GM21423 (cell line): ENCODE measurements at regions not wholly inside any gene's neighbourhood (a gene's known extent, or its start where the extent isn't known, plus 50 kb on each side); places are given as distances from the start of the nearest gene placed in this dataset.
"Not testable (repeated sequence)": the region's sequence is repeated elsewhere in the genome, so short reads cannot be mapped to it uniquely, and the experiment has no call there.

ENCODE experiments used
- ATAC-seq: cut with Tn5 transposase; IDR thresholded peaks from one replicate; pipeline ENCODE4 v1.9.1; 2021; ENCODE audit warnings: mild to moderate bottlenecking, moderate library complexity; ENCODE audit not compliant: unreplicated experiment

DNA sequence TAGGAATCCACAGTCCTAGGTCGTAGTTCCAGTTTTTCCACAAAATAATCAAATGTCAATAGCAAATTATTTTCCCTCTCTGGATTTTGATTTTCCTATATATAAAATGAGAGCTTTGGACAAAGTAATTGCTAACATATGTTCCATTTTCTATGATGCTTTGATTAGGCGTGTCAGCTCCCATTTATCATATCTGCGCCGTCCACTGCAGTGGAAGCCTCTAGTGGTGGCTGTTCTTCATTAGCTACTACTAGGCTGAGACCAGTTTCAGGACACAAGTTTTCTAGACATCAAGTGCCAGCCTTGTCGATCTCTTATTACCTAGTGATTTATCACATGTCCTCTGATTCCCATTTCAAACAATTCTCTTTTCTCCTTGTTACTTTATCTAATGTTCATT is 271.5 kb downstream of the TUSC7 start:
- no peak for ATAC-seq

DNA sequence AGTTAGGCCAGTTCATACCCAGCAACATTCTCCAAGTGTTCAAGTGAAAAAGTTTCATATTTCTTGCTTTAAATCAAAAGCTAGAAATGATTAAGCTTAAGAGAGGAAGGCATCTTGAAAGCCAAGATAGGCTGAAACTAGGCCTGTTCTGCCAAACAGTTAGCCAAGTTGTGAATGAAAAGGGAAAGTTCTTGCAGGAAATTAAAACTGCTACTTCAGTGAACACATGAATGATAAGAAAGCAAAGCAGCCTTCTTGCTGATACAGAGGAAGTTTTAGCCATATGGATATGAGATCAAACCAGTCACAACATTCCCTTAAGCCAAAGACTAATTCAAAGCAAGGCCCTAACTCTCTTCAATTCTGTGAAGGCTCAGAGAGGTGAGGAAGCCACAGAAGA is 274.7 kb downstream of the TUSC7 start:
- no peak for ATAC-seq

DNA sequence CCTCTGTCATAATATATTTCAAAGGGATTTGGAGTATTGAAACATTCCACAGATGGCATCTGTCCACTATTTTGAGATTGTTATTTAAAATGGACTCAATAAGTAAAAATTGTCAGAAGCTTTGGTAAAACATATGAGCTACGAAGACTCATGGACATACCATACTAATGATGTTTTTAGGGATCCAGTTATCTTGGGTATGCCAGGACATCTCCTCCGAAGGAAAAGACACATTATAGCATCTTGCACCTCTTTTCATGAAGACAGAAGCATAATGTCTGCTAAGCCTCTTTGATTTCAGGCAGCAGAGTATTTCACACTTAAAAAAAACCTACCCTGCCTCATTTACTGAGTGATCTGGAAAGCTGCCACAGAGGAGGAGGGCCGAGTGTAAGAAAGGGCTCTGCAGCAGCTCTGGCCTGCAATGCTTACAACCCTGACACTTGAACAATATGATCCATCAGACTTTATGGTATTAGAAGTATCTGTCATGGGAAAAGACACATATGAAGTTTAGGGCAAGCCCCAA is 284.8 kb downstream of the TUSC7 start:
- no peak for ATAC-seq

DNA sequence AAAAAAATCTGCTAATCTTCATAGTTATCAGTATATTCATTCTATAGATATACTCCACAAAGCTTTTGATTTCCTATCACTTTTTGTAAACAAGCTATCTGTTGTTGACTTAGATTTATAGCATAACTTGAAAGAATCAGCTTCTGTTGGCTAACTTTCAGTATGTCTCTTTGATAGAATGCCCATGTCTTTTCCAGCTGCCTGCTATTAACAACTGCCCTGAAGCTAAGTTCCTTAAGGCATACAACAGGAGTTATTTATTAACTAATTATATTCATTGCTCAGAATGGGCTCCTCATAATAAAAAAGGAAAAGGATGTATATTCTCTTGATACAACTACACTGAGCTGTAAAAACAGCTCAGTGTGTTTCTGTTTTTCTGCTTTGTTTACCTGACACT is 293.9 kb downstream of the TUSC7 start:
- ATAC-seq: no peak

DNA sequence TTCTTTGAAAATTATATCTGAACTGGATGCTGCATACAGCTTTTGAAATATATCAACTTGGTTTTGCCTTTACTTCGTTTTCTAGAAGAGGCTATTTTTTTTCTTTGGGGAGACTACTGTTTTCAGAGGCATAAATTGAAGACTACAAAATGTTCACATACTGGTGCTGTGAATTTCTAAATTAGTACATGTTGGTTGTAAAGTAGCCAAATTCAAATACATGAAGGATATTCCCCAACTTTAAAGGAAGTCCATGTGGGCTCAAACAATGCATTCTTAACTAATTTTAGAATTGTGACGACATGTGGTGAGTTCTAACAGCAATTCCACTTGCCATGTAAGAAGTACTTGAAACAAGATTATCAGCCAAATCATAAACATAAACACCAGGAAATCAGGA is 295.7 kb downstream of the TUSC7 start:
- no peak for ATAC-seq

DNA sequence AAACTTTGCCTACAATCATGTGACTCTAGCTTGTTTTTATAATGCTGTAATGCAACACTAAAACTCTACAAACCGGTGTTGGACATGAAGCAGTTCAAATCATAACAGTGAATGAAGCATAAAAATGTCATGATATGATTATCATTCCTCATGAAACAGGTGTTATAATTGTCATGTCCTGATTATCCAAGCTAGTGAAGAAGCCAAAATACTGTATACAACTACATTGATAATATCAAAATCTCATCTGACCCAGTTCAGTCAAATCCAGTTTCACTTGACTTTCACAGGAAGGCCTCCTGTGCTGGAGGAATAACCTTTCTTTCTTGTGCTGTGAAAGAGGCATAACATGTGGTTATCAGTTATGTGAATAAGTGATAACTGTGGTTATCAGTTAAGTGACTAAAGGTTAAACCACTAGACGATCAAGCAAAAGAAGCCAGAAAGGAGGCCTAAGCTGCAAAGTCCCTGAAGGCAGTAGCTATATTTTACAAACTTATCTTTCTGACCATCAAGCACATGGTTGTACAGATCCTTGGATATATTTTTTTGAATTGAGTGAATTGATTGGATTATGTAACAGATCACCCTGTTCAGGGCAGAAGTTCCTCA is 296.4 kb downstream of the TUSC7 start:
- no peak for ATAC-seq

DNA sequence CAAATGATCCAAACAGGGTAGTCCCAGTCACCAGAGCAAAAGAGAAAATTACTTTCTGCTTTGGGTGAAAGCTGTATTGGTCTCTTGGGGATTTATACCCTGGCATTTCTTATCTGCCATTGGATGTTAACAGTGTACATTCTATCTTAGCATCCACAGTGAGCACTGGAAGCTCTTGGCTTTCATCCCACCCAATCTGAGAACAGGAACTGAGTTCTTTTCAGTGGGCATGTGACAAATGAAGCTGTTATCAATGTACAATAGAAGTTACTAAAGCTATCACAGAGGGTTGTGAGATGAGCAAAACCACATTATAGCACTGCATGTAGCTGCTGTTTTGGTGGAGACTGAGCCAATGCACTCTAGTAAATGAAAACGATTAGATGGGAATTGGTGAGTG is 300.7 kb downstream of the TUSC7 start:
- ATAC-seq: no peak

DNA sequence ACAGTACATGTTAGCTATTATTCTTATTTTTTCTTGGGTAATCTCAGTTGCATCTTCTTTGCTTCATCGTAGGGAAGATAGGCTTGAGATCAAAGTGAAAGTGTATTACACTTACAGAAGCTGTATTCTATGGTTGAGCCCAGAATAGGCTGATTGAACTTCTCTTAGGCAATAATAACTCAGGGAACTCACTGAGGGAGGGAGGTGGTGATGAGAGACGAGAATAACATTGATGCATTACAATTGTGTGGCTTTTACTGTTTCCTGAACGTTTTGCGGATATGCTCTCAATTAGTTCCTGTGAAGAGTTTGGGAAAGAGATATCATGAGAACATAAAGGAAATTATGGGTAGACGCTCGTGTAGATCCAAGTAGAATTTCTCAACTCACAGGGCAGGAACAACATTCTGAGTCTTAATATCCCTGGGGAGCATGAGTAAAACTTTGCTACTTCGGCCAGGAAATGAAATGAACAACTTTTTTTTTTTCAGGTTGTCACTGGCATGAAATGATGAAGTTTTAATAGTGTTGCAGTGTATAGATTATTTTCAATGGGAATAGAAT is 302.2 kb downstream of the TUSC7 start:
- no peak for ATAC-seq

DNA sequence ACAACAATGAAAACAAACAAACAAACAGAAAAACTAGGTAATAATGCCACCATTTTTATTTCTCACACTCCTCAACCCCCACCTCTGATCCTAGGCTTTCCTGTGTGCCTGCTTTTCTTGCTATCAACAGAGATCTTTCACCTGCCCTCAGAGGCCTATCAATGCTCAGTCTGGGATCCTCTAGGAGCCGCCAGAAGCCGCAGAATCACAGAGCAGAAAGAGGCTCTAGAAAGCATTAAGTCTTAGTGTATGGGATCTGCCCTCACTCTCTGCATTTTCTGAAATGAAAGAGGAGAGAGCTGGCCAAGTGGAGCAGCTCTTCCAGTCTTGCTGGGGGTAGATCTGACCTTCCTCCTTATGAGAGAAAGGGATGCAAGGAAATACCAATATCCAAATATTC is 306.8 kb downstream of the TUSC7 start:
- ATAC-seq: no peak

DNA sequence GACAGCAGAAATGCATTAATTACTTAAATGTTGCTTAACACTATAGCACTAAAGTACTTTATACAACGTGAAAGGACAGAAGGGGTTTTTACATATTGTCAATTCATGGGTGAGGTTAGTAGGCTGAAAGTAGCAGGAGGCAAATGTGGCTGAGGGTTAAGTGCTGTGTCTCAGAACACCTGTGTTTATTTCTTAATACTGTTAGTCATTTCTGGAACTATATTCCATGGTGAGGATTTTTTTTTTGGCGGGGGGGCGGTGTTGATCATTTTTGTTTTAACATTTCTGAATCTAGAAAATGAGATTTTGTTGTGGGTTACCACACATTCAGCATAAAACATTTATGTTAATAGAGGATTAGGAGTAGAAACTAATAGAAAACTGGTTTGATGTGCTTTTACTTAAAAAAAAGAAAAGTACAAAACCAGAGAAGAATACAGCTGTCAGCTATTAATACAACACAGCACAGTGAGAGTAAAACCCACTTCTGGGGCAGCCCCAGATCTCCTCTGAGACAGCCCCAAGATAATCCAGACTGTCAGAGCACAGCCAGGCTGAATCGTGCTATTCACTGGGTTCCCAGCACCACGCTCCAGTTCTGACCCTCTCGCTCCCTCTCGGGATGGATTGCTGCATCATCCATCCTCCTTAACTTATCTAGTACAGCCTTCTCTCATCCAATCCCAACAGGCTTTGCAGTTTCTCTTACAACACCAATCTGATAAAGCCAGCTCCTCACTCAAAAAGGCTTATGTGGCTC is 307.7 kb downstream of the TUSC7 start:
- peak; percentile 84 for ATAC-seq

DNA sequence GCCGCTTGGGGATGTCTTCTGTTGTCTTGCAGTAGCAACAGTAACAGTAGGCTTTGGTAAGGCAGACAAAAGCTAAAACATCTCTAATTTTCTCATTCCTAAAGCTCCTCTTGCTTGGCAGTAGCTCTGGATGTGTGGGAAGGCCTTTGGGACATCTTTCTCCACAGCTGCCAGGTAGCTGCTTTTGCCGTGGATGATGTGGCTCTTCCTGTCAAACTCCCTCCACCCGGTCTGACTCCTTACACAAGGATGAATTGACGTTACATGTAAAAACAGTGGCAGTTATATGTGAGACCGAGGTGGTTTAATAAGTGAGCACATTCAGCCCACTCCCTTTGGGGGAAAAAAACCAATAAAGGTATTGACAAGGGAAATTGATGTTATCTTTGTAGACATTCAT is 309.1 kb downstream of the TUSC7 start:
- no peak for ATAC-seq

DNA sequence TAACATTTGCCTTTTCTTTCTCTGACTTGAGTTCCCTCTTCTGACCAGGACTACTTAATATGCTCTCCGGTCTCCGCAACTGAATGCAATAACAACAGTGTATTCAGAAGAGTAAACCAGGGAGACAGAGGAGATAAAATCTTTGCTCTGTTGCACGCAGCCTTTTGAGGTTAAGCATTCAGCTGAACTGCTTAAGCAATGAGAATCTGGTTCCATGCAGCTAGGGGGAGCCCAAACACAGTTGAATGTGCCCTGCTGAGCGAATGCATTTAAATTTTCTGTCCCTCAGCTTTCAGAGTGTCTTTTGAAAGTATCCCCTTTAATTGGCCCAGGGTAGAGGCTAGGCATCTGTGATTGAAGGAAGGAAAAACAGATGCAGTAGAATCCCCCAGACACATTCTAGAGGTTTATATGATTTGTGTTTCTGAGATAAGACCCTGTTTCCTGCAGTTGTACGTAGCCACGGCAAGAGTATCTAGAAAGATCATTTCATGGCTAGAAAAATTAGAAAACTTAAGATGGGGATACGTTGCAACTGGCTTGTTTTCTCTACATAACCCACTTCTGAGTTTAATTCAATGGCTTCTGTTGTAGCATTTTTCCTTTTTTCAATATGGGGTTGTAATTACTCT is 309.6 kb downstream of the TUSC7 start:
- ATAC-seq: peak; percentile 62

DNA sequence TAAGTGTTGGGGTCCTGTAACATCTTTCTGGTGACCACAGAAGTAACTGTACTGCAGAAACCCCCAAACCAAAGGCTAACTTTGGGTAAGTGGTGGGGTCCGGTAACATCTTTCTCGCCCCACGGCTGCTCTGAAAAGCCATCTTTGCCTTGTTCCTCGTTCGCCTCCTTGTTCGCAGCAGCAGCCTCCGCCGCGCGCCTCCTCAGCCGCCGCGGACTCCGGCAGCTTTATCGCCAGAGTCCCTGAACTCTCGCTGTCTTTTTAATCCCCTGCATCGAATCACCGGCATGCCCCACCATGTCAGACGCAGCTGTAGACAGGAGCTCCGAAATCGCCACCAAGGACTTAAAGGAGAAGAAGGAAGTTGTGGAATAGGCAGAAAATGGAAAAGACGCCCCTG is 316.8 kb downstream of the TUSC7 start:
- no peak for ATAC-seq

DNA sequence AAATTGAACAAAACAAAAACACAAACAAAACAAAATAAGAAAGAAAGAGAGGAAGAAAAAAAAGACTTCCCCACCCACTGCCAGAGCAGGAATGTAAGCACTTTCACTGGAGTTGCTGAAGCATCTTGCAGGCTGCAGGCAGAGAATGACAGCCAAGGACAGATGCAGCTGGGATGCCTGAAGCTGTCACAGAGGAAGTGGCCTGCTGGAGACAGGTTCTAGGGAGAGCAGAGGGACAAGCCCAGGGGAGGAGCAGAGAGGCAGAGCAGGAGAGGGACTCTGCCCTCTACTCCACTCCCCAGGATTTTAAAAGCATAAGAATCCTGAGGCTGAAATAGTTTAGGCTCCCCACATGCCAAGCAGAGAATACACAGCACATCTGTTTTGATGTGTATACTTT is 326.2 kb downstream of the TUSC7 start:
- no peak for ATAC-seq

DNA sequence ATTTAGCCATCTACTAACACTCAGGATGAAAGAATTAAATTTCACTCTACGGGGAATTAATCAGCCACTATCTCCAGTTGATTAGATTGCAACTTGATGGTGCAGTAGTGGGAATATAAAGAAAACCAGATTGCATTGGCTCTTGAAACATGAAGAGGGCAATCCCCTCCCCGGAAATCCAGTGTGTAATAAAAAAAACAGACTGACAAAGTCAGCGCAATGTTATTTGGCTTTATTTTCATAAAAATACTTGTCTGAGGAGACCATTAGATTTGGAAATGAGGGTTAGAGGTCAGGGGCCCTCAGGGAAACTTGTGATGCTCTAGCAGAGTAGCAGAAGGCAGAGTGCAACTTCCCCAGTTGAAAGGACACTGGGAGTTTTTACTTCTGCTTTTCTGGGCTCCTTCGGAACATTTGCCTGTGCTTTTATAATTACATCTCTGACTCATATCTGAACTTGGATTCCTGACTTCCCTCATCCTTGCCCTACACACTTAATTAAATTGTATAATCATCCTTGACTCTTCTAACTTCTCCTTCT is 326.8 kb downstream of the TUSC7 start:
- peak; percentile 59 for ATAC-seq

DNA sequence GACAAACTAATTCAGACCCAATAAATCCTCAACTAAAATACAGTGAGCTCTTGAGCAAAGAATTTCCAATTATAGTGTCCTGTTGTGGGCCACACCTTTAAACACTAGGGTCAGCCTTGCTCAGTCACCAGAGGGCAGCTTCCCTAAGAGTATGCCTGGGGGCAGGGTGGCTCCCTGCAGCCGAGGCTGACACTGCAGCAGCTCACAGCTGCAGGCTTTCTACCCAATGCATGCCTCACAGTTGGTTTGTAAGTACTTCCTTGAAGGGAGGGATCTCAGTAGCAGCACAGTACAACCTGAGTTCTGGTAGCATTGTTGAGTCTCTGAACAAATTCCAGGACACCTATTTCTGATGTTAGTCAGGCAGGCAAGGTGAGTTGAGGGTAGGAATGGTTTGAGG is 335.6 kb downstream of the TUSC7 start:
- ATAC-seq: no peak

DNA sequence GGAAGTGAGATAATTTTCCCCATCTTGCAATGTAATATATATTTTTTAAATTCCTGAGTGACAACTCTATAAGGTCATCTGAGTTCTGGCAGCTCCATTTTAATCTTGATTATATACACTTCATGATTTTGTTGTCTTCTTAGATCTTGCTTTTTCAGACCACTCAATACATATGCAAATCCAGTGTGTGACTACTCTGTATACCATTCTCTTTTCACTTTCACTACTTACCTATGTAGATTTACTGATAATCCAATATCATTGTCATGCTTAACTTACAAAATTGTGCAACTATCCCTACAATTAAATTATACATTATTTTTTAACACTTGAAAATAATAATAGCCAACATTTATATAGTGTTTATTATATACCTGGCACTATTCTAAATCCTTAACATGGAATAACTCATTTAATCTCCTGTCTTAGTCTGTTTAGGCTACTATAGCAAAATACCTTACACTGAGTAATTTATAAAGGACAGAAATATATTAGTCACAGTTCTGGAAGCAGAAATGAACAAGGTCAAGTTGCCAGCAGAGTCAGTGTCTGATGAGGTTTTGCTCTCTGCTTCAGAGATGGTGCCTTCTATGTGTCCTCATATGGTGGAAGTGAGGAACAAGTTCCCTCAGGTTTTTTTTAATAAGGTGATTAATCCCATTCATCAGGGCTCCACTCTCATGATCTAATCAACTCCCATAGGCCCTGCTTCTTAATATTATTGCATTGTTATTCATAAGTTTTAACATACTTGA is 338.5 kb downstream of the TUSC7 start:
- no peak for ATAC-seq

DNA sequence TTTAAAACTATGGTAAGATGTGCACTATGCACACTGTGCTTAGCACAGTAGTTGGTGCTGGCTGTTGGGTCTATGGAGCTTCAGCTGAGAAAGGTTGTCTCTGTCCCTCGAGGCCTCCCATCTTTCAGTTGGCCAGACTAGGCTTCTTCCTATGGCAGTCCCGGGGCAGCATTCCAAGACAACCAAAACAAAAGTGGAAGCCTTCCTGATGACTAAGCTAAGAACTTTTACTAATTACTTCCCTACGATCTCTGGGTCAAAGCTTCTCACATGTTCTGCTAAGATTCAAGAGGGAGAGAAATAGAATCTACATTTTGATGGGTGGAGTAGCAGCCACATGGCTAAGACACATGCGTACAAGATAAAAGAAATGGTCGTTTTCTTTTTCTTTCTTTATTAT is 342.8 kb downstream of the TUSC7 start:
- ATAC-seq: no peak

DNA sequence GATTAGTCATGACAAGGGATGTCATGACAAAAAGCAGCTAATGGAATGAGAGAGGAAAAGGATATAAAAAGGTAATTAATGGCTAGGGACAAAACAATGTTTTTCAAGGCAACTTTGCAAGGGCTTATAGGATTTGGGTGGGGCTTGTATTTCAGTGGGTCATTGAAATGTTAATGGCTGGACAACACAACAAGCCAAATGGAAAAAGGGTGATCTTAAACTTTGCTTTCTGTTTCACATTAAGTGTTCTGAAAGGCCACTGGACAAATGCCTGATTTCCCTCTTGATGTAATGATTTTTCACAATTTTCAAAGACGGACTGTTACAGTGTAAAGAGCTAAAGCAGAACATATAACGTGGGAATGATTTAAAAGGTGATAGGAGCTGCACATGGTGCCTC is 345.0 kb downstream of the TUSC7 start:
- no peak for ATAC-seq

DNA sequence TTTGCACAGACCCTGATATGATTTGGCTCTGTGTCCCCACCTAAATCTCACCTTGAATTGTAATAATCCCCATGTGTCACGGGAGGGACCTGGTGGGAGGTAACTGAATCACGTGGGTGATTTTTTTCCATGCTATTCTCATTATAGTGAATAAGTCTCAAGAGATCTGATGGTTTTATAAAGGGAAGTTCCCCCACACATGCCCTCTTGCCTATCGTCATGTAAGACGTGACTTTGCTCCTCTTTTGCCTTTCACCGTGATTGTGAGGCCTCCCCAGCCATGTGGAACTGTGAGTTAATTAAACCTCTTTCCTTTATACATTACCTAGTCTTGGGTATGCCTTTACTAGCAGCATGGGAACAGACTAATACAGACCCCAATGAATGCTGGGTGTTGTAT is 347.4 kb downstream of the TUSC7 start:
- ATAC-seq: not testable (repeated sequence)
